Uterus (tissue), 2 donors: ENCODE measurements at regions not wholly inside any gene's neighbourhood (a gene's known extent, or its start where the extent isn't known, plus 50 kb on each side); places are given as distances from the start of the nearest gene placed in this dataset.

Experiments used
- POLR2A ChIP-seq, 2 donors: fragments of 450-650 bp; IDR thresholded peaks; one replicate each; pipeline ENCODE4 v1.6.1; 2016; ENCODE audit warnings: antibody characterized with exemption in 2 of 2, mild to moderate bottlenecking in 1 of 2, moderate library complexity in 1 of 2
- TF ChIP-seq, protein P1 (sequence below), 4 experiments: fragments of 200-600 bp in 2 of 4; fragments of 450-650 bp in 2 of 4; sonication (generic) in 2 of 4; IDR thresholded peaks; one replicate each; pipeline ENCODE4 v1.5.1; 2016 to 2019; ENCODE audit warnings: antibody characterized with exemption in 4 of 4, mild to moderate bottlenecking in 2 of 4, moderate library complexity in 1 of 4

DNA sequence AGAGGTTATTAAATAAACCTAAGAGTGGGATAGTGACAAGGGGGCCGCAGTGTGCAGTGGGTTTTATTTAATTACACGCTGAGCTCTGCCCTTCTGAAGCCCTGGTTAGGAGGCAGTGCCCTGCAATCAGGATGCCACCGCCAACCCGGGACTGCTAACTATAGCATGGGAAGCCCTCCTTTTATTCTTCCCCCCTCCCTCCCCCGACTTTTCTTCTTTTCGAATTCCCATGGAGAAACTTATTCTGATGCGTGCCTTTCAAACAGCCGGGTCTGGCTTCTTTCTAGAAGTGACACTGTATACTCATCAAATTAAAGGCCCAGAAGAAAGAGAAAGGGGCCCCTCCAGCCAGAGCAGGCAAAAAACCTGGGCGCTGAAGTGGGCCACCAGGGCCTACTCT is 91.3 kb upstream of the ANO1 start:
- TF ChIP-seq POLR2A (IDR thresholded peaks at IDR 0.05): no peak
- TF ChIP-seq, protein P1, sequence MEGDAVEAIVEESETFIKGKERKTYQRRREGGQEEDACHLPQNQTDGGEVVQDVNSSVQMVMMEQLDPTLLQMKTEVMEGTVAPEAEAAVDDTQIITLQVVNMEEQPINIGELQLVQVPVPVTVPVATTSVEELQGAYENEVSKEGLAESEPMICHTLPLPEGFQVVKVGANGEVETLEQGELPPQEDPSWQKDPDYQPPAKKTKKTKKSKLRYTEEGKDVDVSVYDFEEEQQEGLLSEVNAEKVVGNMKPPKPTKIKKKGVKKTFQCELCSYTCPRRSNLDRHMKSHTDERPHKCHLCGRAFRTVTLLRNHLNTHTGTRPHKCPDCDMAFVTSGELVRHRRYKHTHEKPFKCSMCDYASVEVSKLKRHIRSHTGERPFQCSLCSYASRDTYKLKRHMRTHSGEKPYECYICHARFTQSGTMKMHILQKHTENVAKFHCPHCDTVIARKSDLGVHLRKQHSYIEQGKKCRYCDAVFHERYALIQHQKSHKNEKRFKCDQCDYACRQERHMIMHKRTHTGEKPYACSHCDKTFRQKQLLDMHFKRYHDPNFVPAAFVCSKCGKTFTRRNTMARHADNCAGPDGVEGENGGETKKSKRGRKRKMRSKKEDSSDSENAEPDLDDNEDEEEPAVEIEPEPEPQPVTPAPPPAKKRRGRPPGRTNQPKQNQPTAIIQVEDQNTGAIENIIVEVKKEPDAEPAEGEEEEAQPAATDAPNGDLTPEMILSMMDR (IDR thresholded peaks at IDR 0.05): no peak
